Fibroblast of villous mesenchyme (primary cell): ENCODE measurements at regions not wholly inside any gene's neighbourhood (a gene's known extent, or its start where the extent isn't known, plus 50 kb on each side); places are given as distances from the start of the nearest gene placed in this dataset.
A peak's percentile ranks its signal among the peaks of the same experiment; 100 is the strongest.

Experiments used
- DNase-seq: peaks from one replicate; pipeline ENCODE4 v3.0.0-alpha.2; 2010; ENCODE audit warnings: low read depth
- H3K4me3 ChIP-seq: 2 replicates; pipeline ENCODE4 v1.5.1; 2011; ENCODE audit warnings: low read depth, mild to moderate bottlenecking, low read length
- TF ChIP-seq, protein P1 (sequence below): IDR thresholded peaks from 2 replicates; pipeline ENCODE4 v1.5.1; 2012; ENCODE audit warnings: low read depth, mild to moderate bottlenecking, low read length; ENCODE audit not compliant: insufficient read depth

DNA sequence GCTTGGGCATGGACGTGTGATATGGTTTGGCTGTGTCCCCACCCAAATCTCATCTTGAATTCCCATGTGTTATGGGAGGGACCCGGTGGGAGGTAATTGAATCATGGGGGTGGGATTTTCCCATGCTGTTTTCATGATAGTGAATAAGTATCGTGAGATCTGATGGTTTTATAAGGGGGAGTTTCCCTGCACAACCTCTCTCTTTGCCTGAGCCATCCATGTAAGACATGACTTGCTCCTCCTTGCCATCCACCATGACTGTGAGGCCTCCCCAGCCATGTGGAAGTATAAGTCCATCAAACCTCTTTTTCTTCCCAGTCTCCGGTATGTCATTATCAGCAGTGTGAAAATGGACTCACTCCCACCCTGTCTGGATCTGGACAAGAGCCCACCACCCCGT lies 393.4 kb downstream of the SEC14L1 start:
- TF ChIP-seq, protein P1, sequence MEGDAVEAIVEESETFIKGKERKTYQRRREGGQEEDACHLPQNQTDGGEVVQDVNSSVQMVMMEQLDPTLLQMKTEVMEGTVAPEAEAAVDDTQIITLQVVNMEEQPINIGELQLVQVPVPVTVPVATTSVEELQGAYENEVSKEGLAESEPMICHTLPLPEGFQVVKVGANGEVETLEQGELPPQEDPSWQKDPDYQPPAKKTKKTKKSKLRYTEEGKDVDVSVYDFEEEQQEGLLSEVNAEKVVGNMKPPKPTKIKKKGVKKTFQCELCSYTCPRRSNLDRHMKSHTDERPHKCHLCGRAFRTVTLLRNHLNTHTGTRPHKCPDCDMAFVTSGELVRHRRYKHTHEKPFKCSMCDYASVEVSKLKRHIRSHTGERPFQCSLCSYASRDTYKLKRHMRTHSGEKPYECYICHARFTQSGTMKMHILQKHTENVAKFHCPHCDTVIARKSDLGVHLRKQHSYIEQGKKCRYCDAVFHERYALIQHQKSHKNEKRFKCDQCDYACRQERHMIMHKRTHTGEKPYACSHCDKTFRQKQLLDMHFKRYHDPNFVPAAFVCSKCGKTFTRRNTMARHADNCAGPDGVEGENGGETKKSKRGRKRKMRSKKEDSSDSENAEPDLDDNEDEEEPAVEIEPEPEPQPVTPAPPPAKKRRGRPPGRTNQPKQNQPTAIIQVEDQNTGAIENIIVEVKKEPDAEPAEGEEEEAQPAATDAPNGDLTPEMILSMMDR = no peak
- H3K4me3 ChIP-seq = no peak overlapping the region
- DNase-seq = no peak

DNA sequence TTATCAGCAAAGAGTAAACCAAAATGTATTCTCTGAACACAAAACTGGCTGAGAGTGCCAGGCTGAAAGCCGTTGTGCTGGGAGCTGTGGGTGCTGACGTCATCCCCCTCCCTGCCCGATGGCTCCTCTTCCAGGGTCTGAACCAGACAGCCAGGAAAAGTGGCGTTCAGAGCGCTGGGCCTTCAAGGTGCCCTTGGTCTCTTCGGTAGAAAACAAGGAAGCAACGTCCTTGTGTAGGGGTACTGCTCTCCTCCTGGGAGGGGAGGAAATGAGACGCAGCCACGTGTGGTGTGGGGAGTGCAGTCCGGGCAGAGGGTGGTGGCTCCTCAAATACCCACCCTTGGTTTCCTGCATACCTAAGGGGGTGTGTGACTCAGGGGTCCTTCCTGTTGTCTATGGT lies 394.7 kb downstream of the SEC14L1 start:
- H3K4me3 ChIP-seq = no peak overlapping the region
- TF ChIP-seq, protein P1 = no peak
- DNase-seq = peak; percentile 49

DNA sequence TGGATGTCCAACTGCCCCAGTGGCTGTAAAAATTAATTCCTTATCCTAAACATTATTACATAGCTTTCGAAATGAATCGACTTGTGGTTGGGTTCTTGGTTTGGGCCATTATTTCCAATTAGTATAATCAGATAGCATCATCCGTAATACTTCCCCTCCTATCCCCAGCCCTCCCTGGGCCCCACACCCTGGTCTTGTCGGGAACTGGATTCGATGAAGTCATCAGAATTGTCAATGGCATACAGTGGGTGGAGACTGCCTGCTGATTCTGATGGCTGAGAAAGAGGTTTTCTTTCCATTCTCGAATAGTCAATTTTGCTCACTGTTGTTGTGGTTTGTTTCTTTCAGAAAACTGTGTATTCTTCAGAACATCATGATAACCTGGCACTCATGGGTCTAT lies 395.1 kb downstream of the SEC14L1 start:
- DNase-seq = no peak

DNA sequence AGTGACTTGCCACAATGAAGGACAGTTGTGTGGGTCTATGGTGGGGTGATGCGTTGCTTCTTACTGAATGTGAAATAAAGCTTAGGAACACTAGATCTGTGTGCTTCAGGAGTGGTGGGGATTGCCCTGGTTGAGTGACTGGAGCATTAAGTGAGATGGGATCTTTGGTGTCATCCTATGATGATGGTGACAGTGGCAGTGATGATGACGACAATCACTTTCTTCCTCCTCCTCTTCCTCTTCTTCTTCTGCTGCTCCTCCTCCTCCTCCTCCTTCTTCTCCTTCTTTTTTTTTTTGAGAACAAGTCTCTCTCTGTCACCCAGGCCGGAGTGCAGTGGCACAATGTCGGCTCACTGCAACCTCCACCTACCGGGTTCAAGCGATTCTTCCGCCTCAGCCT lies 396.8 kb downstream of the SEC14L1 start:
- H3K4me3 ChIP-seq = no peak overlapping the region
- no peak for DNase-seq
- TF ChIP-seq, protein P1 = no peak

More for the DNA sequence above, 395.1 kb downstream of the SEC14L1 start:
- TF ChIP-seq, protein P1 = no peak
- no peak overlapping the region for H3K4me3 ChIP-seq

DNA sequence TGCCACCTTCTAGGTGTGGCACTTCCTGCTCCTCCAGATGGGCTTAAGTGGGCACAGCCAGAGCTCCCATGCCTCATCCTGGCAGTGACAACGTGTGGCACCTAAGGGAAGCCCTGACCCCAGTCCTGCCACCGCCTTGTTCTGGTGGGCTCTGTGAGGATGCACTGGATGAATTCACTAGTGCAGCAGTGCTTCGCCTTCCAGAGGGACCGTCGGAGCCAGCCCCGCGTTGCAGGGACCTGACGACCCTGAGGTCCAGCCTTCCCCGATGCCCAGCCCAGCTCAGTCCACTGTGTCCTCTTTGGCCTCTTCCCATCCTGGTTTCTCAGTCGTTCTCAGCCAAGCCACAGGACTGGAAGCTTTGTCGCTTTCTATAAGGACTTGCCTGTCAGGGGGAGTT lies 399.8 kb downstream of the SEC14L1 start:
- no peak for DNase-seq
- TF ChIP-seq, protein P1 = no peak
- no peak overlapping the region for H3K4me3 ChIP-seq

DNA sequence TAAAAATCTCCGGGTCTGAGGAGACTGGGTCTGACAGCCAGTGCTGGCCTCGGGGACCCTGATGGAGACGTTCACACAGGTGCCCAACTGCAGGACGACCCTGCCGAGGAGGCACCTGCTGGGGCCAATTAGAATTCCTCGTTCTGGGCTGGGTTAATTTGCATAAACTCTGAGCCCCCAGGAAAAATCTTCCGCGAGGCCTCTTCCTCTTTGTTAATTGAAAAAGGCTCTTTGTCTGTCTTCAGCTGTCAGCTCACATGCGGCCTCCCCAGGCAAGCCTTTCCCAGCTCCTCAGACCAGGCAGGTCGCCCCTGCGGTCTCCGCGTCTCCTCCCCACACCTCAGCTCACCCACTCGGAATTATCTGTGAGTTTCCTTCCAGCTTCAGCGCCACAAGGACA lies 400.2 kb downstream of the SEC14L1 start:
- TF ChIP-seq, protein P1 = no peak
- no peak overlapping the region for H3K4me3 ChIP-seq
- DNase-seq = no peak

DNA sequence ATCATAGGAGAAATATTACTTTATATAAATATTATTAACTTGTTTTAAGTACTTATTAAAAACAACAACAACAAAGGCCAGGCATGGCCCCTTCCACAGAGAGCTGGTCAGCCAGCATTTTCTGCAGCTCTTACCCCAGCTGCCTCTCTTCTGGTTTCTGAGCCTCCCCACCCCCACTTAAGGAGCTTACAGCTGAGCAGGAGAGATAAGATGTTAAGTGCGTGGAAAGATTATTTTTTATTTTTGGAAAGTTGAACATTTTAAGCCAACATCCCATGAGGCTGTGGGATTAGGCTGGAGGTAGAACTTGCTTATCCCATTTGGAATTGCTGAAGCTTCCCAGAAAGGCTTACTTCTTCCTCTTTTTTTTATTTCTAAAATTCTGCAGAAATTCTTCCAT lies 401.2 kb downstream of the SEC14L1 start:
- TF ChIP-seq, protein P1 = no peak

More for the DNA sequence above, 401.2 kb downstream of the SEC14L1 start:
- no peak overlapping the region for H3K4me3 ChIP-seq
- DNase-seq = peak; percentile 38
